Thoracic aorta (tissue), 2 donors: ENCODE measurements at regions not wholly inside any gene's neighbourhood (a gene's known extent, or its start where the extent isn't known, plus 50 kb on each side); places are given as distances from the start of the nearest gene placed in this dataset.

ENCODE experiments used
- ATAC-seq: fragments of 150-250 bp; one replicate; pipeline ENCODE4 v1.8.0; 2017; ENCODE audit warnings: low read depth; ENCODE audit not compliant: insufficient number of reproducible peaks, low FRiP score
- DNase-seq: peaks from one replicate; pipeline ENCODE4 v3.0.0-alpha.2; 2020; ENCODE audit warnings: low spot score
- H3K27ac ChIP-seq, 2 donors: fragments of 200-600 bp; sonication (generic); 1 replicate in 1 of 2; 2 replicates in 1 of 2; pipeline ENCODE4 v1.5.1; 2016; ENCODE audit warnings: mild to moderate bottlenecking in 2 of 2, moderate library complexity in 2 of 2
- H3K27me3 ChIP-seq: fragments of 200-600 bp; sonication (generic); replicated peaks from 2 replicates; pipeline ENCODE4 v1.6.0; 2016; ENCODE audit warnings: mild to moderate bottlenecking; ENCODE audit not compliant: insufficient read depth
- H3K36me3 ChIP-seq: fragments of 200-600 bp; sonication (generic); one replicate; pipeline ENCODE4 v1.5.1; 2016
- H3K4me1 ChIP-seq, 2 donors: fragments of 200-600 bp; sonication (generic); 1 replicate in 1 of 2; 2 replicates in 1 of 2; pipeline versions ENCODE4 v1.5.1 to v1.6.0; 2016; ENCODE audit warnings: low read depth in 2 of 2, mild to moderate bottlenecking in 1 of 2; ENCODE audit not compliant: control insufficient read depth in 1 of 2
- H3K4me3 ChIP-seq: fragments of 200-600 bp; sonication (generic); 2 replicates; pipeline ENCODE4 v1.5.1; 2016; ENCODE audit warnings: mild to moderate bottlenecking
- H3K9me3 ChIP-seq: fragments of 200-600 bp; sonication (generic); 2 replicates; pipeline ENCODE4 v1.5.1; 2016
- CTCF ChIP-seq: fragments of 200-600 bp; sonication (generic); IDR thresholded peaks from one replicate; pipeline ENCODE4 v1.5.1; 2019; ENCODE audit warnings: antibody characterized with exemption

- DNase-seq: no peak
- ATAC-seq: no peak
- Histone ChIP-seq H3K36me3 (no peaks in the 10 kb centered on the region), H3K9me3 (no peaks in the 10 kb centered on the region), H3K27ac (no peak overlapping the region), H3K4me3 (no peak overlapping the region), H3K27me3 (no peaks in the 10 kb centered on the region), H3K4me1 (no peaks in the 10 kb centered on the region)
- no peak for TF ChIP-seq CTCF
These were observed 491.6 kb upstream of the AADAT start for GRCh38 chr4:170581322-170581721.

GRCh38 chr4:170580651-170581050 lies 490.9 kb upstream of the AADAT start:
- Histone ChIP-seq H3K4me3 (no peak overlapping the region), H3K27me3 (no peaks in the 10 kb centered on the region)
- TF ChIP-seq CTCF: no peak

GRCh38 chr4:170538821-170539473 lies 449.2 kb upstream of the AADAT start:
- no peak for TF ChIP-seq CTCF
- DNase-seq (no peak), ATAC-seq (no peak)
- no peaks in the 10 kb centered on the region for H3K9me3 ChIP-seq
- no peak overlapping the region for H3K4me3 ChIP-seq
- no peaks in the 10 kb centered on the region for H3K36me3 ChIP-seq
- H3K27ac ChIP-seq: no peak overlapping the region
- H3K27me3 ChIP-seq: no peaks in the 10 kb centered on the region
- H3K4me1 ChIP-seq: no peaks in the 10 kb centered on the region

More at GRCh38 chr4:170580651-170581050, 490.9 kb upstream of the AADAT start:
- ATAC-seq: no peak
- no peaks in the 10 kb centered on the region for H3K36me3 ChIP-seq
- DNase-seq: no peak
- H3K4me1 ChIP-seq: no peaks in the 10 kb centered on the region
- H3K9me3 ChIP-seq: no peaks in the 10 kb centered on the region
- no peak overlapping the region for H3K27ac ChIP-seq

- DNase-seq: no peak
These were observed 440.3 kb upstream of the AADAT start for GRCh38 chr4:170529748-170530722.

More at GRCh38 chr4:170529748-170530722, 440.3 kb upstream of the AADAT start:
- Histone ChIP-seq H3K4me1 (peaks cover 0 to 3% of the 10 kb centered on the region in 2 donors), H3K4me3 (no peak overlapping the region), H3K27ac (no peak overlapping the region), H3K27me3 (no peaks in the 10 kb centered on the region), H3K9me3 (no peaks in the 10 kb centered on the region), H3K36me3 (no peaks in the 10 kb centered on the region)
- ATAC-seq: no peak
- no peak for TF ChIP-seq CTCF
